GM12878 (cell line): ENCODE measurements at regions not wholly inside any gene's neighbourhood (a gene's known extent, or its start where the extent isn't known, plus 50 kb on each side); places are given as distances from the start of the nearest gene placed in this dataset.

Source experiments
- ATAC-seq: fragments of 200-7000 bp; cut with Tn5 transposase; 3 replicates; pipeline ENCODE4 v1.9.1; 2020; ENCODE audit warnings: mild to moderate bottlenecking, moderate library complexity
- BruUV-seq: library from RNA; stranded (reverse); fragments of 400-500 nt; replicated peaks from 2 replicates; lab custom pipeline; 2021; lab: Mats Ljungman, UMichigan
- CTCF ChIA-PET: fragments of 300-600 bp; sonication (Branson Sonifier 250); formaldehyde crosslinking; extraction: SDS; loops from one replicate; lab custom pipeline; 2021; ENCODE audit warnings: inconsistent platforms; lab: Yijun Ruan, JAX
- POLR2A ChIA-PET: fragments of 350-600 bp; formaldehyde crosslinking; extraction: SDS; loops from one replicate; lab custom pipeline; 2021; ENCODE audit warnings: inconsistent platforms; lab: Charles Lee
- RAD21 ChIA-PET: fragments of 300-600 bp; sonication (Branson Sonifier 250); formaldehyde crosslinking; loops from one replicate; lab custom pipeline; 2023; ENCODE audit warnings: antibody characterized with exemption; ENCODE audit not compliant: unreplicated experiment; lab: Charles Lee
- SMC1A ChIA-PET: fragments of 300-600 bp; sonication (Branson Sonifier 250); formaldehyde crosslinking; loops from one replicate; lab custom pipeline; 2023; ENCODE audit not compliant: unreplicated experiment, uncharacterized antibody; lab: Charles Lee
- DNase-seq: peaks from one replicate; pipeline ENCODE4 v3.0.0-alpha.2; 2011; ENCODE audit warnings: low read depth, low spot score
- FAIRE-seq: peaks from 3 replicates; lab custom pipeline; 2011; peaks lifted over from hg19 to GRCh38; lab: Jason Lieb, UNC
- H2AFZ ChIP-seq: 2 replicates; pipeline ENCODE4 v1.6.0; 2011; ENCODE audit warnings: low read depth, low read length, control low read depth; ENCODE audit not compliant: control insufficient read depth
- H3K27ac ChIP-seq: 2 replicates; pipeline ENCODE4 v1.5.1; 2011; ENCODE audit warnings: control low read depth; ENCODE audit not compliant: control insufficient read depth, insufficient read depth
- H3K27me3 ChIP-seq, 2 experiments: replicated peaks in 1 of 2; 2 replicates each; pipeline versions ENCODE4 v1.6.0 to v1.6.1; 2011; ENCODE audit warnings: low read length in 1 of 2; ENCODE audit not compliant: control insufficient read depth in 2 of 2, insufficient read depth in 2 of 2
- H3K36me3 ChIP-seq, 2 experiments: 2 replicates each; pipeline ENCODE4 v1.5.1; 2011; ENCODE audit warnings: low read length in 1 of 2; ENCODE audit not compliant: control insufficient read depth in 2 of 2, insufficient read depth in 2 of 2
- H3K4me1 ChIP-seq: 2 replicates; pipeline ENCODE4 v1.6.1; 2011; ENCODE audit warnings: mild to moderate bottlenecking, low read length, moderate library complexity, mixed read lengths; ENCODE audit not compliant: control insufficient read depth, insufficient read depth
- H3K4me2 ChIP-seq: 2 replicates; pipeline ENCODE4 v1.6.0; 2011; ENCODE audit warnings: control low read depth; ENCODE audit not compliant: control insufficient read depth, insufficient read depth
- H3K4me3 ChIP-seq: fragments of 200-600 bp; sonication (generic); 2 replicates; pipeline ENCODE4 v1.5.1; 2016
- H3K79me2 ChIP-seq: 2 replicates; pipeline ENCODE4 v1.6.0; 2011; ENCODE audit warnings: low read length; ENCODE audit not compliant: control insufficient read depth, insufficient read depth
- H3K9ac ChIP-seq: 2 replicates; pipeline ENCODE4 v1.8.0; 2011; ENCODE audit warnings: low read length, control low read depth, mixed read lengths; ENCODE audit not compliant: control insufficient read depth, insufficient read depth
- H3K9me3 ChIP-seq: replicated peaks from 3 replicates; pipeline ENCODE4 v1.5.1; 2011; ENCODE audit warnings: mild to moderate bottlenecking, low read length; ENCODE audit not compliant: control insufficient read depth, insufficient read depth
- H4K20me1 ChIP-seq: 2 replicates; pipeline ENCODE4 v1.6.0; 2011; ENCODE audit not compliant: control insufficient read depth, insufficient read depth
- PBX3 ChIP-seq: IDR thresholded peaks from 2 replicates; pipeline ENCODE4 v1.6.1; 2011; ENCODE audit warnings: mild to moderate bottlenecking, low read depth, low read length, moderate library complexity; ENCODE audit not compliant: insufficient replicate concordance
- RFX5 ChIP-seq: IDR thresholded peaks from 2 replicates; pipeline ENCODE4 v1.6.1; 2011; ENCODE audit warnings: low read depth, low read length, improper control_type of control experiment
- SMAD1 ChIP-seq: fragments of 450-650 bp; IDR thresholded peaks from 2 replicates; pipeline ENCODE4 v1.6.1; 2018; ENCODE audit warnings: mild to moderate bottlenecking, low read depth; ENCODE audit not compliant: partially characterized antibody
- SRF ChIP-seq, 2 experiments: IDR thresholded peaks; 2 replicates each; pipeline ENCODE4 v1.6.1; 2011; ENCODE audit warnings: low read depth in 2 of 2, low read length in 2 of 2, mild to moderate bottlenecking in 1 of 2, moderate library complexity in 1 of 2
- ZNF217 ChIP-seq: fragments of 450-650 bp; IDR thresholded peaks from 2 replicates; pipeline ENCODE4 v1.6.1; 2017; ENCODE audit warnings: antibody characterized with exemption, mild to moderate bottlenecking
- ZSCAN29 ChIP-seq: fragments of 450-650 bp; IDR thresholded peaks from 2 replicates; pipeline ENCODE4 v1.6.1; 2017; ENCODE audit warnings: mild to moderate bottlenecking, moderate library complexity
- WGBS: methylation state at CpG from one replicate; pipeline ENCODE4 v1.1.6; 2016; ENCODE audit warnings: low lambda C conversion rate; ENCODE audit not compliant: insufficient replicate concordance, insufficient coverage; ENCODE audit errors: missing lambda C conversion rate; 5-methylcytosine and 5-hydroxymethylcytosine counted together
- in situ Hi-C: fragments of 300-500 bp; cut with MboI; formaldehyde crosslinking; loops from 9 replicates; pipeline ENCODE4 v1.14.3; 2018; ENCODE audit warnings: mixed read lengths
- intact Hi-C: fragments of 100-400 bp; cut with micrococcal nuclease; formaldehyde crosslinking; loops from one replicate; pipeline ENCODE4 v1.14.2; 2022; ENCODE audit not compliant: unreplicated experiment
- TF ChIP-seq, protein P1 (sequence below): fragments of 450-650 bp; IDR thresholded peaks from 2 replicates; pipeline ENCODE4 v1.6.1; 2018; ENCODE audit warnings: mild to moderate bottlenecking, low read depth, moderate library complexity; ENCODE audit not compliant: partially characterized antibody
- TF ChIP-seq, protein P2 (sequence below): fragments of 450-650 bp; IDR thresholded peaks from 2 replicates; pipeline ENCODE4 v1.6.1; 2017; ENCODE audit warnings: mild to moderate bottlenecking, moderate library complexity
- TF ChIP-seq, protein P3 (sequence below): fragments of 450-650 bp; conservative IDR thresholded peaks from 2 replicates; pipeline ENCODE4 v1.6.1; 2017; ENCODE audit warnings: mild to moderate bottlenecking, moderate library complexity

DNA sequence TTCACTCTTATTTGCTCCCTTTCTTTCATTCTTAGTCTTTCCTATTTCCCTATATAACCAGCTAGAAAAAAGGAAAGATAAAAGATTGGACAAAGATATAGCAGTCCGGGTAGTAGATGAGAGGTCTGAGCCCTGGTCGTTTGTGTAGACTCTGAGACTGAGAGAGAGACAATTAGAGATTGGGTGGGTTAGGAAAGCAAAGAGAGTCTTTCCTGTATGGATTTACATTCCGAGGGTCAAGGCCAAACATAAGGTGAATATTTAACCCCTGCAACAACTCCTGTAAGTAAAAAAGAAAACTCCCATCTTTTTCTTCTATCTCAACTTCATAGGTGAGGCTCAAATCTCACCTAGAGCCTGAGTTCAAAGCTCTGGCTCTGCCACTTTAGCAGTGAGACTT lies 218.0 kb upstream of the FGGY start:
- no peak for ATAC-seq
- H3K4me2 ChIP-seq = no peak overlapping the region
- H3K4me1 ChIP-seq = 0 out of 2 replicates have a peak, but pooled peaks cover under 1% of the 10 kb centered on the region
- H3K27ac ChIP-seq = no peak overlapping the region
- H3K4me3 ChIP-seq = no peak overlapping the region
- no TSS peak for BruUV-seq
- DNase-seq = no peak
- CTCF ChIA-PET = interaction anchor here (1.2 kb wide), 1 partner anchor 32 kb away, joined by 4 read pairs; no protein-coding TSS in a partner anchor
- in situ Hi-C loops = no loop called here
- FAIRE-seq = no peak
- RAD21 ChIA-PET = no interaction called here
- POLR2A ChIA-PET = interaction anchor here (1.7 kb wide), 1 partner anchor 15 kb away, joined by 4 read pairs; no protein-coding TSS in a partner anchor
- intact Hi-C loops = no loop called here
- H3K27me3 ChIP-seq = no peaks in the 10 kb centered on the region
- 38% methylated on average over 3 of the region's 3 CpGs for WGBS
- TF ChIP-seq PBX3 (no peak), SRF (IDR thresholded peaks at IDR 0.05; ENCODE audit: low read depth in 2 of 2, low read length in 2 of 2) (no peak), SMAD1 (no peak), RFX5 (no peak), ZNF217 (no peak), ZSCAN29 (no peak)
- TF ChIP-seq, protein P1, sequence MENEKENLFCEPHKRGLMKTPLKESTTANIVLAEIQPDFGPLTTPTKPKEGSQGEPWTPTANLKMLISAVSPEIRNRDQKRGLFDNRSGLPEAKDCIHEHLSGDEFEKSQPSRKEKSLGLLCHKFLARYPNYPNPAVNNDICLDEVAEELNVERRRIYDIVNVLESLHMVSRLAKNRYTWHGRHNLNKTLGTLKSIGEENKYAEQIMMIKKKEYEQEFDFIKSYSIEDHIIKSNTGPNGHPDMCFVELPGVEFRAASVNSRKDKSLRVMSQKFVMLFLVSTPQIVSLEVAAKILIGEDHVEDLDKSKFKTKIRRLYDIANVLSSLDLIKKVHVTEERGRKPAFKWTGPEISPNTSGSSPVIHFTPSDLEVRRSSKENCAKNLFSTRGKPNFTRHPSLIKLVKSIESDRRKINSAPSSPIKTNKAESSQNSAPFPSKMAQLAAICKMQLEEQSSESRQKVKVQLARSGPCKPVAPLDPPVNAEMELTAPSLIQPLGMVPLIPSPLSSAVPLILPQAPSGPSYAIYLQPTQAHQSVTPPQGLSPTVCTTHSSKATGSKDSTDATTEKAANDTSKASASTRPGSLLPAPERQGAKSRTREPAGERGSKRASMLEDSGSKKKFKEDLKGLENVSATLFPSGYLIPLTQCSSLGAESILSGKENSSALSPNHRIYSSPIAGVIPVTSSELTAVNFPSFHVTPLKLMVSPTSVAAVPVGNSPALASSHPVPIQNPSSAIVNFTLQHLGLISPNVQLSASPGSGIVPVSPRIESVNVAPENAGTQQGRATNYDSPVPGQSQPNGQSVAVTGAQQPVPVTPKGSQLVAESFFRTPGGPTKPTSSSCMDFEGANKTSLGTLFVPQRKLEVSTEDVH = no peak
- TF ChIP-seq, protein P2, sequence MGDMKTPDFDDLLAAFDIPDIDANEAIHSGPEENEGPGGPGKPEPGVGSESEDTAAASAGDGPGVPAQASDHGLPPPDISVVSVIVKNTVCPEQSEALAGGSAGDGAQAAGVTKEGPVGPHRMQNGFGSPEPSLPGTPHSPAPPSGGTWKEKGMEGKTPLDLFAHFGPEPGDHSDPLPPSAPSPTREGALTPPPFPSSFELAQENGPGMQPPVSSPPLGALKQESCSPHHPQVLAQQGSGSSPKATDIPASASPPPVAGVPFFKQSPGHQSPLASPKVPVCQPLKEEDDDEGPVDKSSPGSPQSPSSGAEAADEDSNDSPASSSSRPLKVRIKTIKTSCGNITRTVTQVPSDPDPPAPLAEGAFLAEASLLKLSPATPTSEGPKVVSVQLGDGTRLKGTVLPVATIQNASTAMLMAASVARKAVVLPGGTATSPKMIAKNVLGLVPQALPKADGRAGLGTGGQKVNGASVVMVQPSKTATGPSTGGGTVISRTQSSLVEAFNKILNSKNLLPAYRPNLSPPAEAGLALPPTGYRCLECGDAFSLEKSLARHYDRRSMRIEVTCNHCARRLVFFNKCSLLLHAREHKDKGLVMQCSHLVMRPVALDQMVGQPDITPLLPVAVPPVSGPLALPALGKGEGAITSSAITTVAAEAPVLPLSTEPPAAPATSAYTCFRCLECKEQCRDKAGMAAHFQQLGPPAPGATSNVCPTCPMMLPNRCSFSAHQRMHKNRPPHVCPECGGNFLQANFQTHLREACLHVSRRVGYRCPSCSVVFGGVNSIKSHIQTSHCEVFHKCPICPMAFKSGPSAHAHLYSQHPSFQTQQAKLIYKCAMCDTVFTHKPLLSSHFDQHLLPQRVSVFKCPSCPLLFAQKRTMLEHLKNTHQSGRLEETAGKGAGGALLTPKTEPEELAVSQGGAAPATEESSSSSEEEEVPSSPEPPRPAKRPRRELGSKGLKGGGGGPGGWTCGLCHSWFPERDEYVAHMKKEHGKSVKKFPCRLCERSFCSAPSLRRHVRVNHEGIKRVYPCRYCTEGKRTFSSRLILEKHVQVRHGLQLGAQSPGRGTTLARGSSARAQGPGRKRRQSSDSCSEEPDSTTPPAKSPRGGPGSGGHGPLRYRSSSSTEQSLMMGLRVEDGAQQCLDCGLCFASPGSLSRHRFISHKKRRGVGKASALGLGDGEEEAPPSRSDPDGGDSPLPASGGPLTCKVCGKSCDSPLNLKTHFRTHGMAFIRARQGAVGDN = no peak
- TF ChIP-seq, protein P3, sequence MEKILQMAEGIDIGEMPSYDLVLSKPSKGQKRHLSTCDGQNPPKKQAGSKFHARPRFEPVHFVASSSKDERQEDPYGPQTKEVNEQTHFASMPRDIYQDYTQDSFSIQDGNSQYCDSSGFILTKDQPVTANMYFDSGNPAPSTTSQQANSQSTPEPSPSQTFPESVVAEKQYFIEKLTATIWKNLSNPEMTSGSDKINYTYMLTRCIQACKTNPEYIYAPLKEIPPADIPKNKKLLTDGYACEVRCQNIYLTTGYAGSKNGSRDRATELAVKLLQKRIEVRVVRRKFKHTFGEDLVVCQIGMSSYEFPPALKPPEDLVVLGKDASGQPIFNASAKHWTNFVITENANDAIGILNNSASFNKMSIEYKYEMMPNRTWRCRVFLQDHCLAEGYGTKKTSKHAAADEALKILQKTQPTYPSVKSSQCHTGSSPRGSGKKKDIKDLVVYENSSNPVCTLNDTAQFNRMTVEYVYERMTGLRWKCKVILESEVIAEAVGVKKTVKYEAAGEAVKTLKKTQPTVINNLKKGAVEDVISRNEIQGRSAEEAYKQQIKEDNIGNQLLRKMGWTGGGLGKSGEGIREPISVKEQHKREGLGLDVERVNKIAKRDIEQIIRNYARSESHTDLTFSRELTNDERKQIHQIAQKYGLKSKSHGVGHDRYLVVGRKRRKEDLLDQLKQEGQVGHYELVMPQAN = no peak
- H2AFZ ChIP-seq = no peak overlapping the region
- no peaks in the 10 kb centered on the region for H4K20me1 ChIP-seq
- no peaks in the 10 kb centered on the region for H3K36me3 ChIP-seq
- H3K79me2 ChIP-seq = no peaks in the 10 kb centered on the region
- H3K9ac ChIP-seq = no peak overlapping the region
- H3K9me3 ChIP-seq = no peaks in the 10 kb centered on the region
- SMC1A ChIA-PET = interaction anchor here (1.5 kb wide), 1 partner anchor 58 kb away, joined by 4 read pairs; no protein-coding TSS in a partner anchor
